Stimulated activated CD8-positive, alpha-beta memory T cell treated with anti-CD3 and anti-CD28 coated beads, Interleukin-4, amount 100 ng/mL, for 4 hours (primary cell): ENCODE measurements at regions not wholly inside any gene's neighbourhood (a gene's known extent, or its start where the extent isn't known, plus 50 kb on each side); places are given as distances from the start of the nearest gene placed in this dataset.
"Not testable (repeated sequence)": the region's sequence is repeated elsewhere in the genome, so short reads cannot be mapped to it uniquely, and the experiment has no call there.

Source experiments
- DNase-seq, 2 donors: peaks; one replicate each; pipeline ENCODE4 v3.0.0-alpha.2; 2020; ENCODE audit warnings: low read depth in 2 of 2, low spot score in 1 of 2

GRCh38 chr20:2203436-2203835 lies 92.4 kb upstream of the TGM3 start:
- DNase-seq = no peak

- no peak for DNase-seq
Observed at GRCh38 chr20:2204021-2204420, 91.8 kb upstream of the TGM3 start.

GRCh38 chr20:2206957-2207769 lies 88.6 kb upstream of the TGM3 start:
- peak; percentile 61 to 84 for DNase-seq

DNA sequence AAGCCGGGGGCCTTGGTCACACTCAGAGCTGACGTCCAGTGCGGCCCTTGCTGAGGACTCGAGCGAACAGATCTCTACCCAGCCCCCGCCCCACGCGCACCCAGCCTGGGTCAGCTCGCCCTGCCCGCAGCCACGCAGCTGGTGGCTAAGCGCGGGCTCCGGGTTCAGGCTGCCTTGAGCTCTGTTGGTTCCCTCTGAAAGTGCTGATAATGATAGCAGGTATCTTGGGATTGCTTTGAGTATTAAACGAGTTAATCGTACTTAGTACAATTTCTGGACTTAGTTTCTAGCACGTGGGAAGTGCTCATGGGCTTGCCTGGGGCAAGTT lies 88.1 kb upstream of the TGM3 start:
- no peak for DNase-seq

GRCh38 chr20:2208897-2209296 lies 86.9 kb upstream of the TGM3 start:
- no peak for DNase-seq

DNA sequence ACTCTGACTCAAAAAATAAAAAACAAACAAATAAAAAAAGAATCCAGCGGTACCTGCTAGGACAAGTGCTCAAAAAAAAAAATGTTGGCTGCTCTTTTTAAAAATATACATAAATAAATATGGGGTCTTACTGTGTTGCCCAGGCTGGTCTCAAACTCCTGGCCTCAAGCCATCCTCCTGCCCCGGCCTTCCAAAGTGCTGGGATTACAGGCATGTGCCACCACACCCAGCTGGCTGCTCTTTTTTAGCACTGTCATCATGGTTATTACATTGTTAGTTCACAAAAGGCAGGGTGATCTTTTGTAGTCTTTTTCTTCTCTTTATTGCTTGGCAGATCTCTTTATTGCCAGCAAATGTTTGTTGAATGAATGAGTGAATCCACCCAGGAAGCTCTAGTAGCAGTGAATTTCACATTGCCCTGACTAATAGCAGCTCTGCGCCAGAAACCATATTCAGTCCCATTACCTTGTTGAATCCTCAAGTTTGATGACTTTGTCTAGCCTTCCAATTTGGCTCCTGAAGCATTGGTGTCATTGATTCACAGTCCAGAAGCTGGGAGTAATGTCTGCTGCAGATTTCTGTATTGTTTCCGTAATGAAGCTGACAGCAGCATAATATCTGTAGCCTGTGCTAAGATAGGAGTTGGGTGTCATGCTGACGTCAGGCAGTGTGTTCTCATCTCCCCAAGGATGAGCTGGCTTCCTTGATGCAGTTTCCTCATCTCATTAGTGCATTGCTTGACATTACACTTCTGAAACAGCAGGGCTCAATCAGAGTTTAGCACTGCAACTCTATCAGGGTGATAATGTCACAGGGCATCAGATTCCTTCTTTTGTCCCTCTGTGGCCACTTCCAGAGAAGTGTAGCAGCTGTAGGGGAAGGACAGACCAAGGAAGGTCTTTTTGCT lies 84.9 kb upstream of the TGM3 start:
- no peak for DNase-seq

- DNase-seq = no peak
Observed at GRCh38 chr20:2212456-2213015, 83.3 kb upstream of the TGM3 start.

DNA sequence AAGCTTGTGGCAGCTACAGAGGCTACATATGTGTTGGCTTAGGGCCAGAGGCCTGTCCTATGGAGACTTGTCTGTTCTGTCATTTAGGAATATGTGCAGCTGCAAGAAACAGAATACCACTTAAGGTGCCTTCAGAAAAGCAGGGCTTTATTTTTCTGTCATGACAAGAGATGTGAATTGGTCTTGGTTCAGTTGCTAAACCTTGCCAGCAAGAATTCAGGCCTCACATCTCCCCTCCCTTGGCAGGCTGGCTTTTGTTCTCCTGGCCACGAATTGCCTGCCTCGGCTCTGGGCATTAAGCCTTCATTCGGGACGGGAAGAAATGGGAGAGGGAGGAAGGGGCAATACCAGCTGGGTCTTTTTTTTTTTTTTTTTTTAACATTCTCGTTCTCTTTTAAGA lies 82.4 kb upstream of the TGM3 start:
- no peak for DNase-seq

DNA sequence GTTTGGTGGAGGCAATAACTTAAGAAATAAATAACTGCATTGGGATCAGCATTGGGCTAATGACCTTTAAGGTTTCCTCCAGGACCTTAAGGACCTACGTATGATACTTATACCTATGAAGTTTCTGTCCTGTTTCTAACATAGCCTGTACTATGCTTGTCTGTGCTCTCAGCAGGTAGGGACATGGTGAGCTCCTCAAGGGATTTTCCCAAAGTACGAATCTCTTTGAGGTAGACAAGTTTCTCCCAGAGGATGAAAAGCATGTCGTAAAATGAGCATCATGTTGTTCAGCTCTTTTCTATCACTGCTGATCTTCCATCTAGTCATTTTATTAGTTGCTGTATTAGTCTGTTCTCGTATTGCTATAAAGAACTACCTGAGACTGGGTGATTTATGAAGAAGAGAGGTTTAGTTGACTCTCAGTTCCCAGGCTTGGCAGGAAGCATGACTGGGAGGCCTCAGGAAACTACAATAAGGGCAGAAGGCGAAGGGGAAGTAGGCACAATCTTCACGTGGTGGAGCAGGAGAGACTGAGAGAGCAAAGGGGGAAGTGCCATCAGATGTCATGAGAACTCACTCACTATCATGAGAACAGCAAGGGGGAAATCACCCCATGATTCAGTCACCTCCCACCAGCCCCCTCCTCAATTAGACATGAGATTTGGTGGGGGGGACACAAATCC lies 77.8 kb upstream of the TGM3 start:
- no peak for DNase-seq

DNA sequence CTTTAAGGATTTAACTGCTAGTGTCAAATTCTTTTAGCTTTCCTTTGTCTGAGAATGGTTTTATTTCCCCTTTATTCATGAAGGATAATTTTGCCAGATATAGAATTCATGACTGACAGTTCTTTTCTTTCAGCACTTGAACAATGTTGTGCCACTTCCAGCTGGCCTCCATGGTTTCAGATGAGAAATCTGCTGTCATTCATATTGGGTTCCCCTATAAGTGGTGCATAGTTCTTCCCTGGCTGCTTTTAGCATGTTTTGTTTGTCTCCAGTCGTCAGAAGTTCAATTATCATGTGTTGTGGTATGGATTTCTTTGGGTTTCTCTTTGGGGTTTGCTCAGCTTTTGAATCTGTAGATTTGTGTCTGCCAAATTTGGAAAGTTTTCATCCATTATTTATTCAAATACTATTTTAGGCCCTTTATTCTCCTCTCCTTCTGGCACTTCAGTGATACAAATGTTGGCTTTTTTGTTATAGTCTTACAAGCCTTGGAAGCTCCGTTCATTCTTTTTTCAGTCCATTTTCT lies 76.3 kb upstream of the TGM3 start:
- DNase-seq = no peak

DNA sequence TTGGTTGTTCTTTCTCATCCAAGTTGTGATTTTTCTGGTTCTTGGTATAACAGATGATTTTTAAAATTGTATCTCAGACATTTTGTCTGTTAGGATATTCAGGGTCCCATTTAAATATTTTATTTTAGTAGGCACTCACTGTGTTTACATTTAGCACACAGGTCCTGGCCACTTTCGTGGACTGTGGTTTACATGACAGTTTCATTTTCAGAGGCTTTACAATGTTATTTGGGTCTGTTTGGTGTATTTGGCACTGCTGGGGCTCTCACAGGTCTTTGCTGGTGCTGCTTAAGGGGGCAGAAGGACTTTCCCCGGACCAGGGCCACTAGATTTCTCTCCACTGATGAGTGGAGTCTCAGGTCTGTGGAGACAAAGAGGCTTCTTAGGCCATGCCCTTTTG lies 75.5 kb upstream of the TGM3 start:
- no peak for DNase-seq

DNA sequence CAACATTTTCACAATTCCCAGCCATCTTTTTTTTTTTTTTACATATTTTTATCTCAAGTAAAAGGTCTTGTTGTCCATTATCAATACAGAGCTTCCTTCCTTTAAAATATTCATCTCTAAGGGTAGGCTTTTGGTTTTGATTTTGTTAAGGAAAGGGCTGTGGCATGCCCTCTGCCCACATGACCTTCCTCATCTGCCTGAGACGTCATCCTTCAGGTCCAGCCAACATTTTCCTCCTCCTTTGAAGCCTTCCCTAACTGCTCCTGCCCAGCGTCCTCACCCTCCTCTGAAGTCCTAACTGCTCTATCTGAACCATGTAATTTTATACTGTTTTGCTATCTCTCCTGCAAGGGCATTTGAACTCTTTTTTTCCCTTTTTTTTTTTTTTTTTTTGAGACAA lies 73.9 kb upstream of the TGM3 start:
- no peak for DNase-seq

GRCh38 chr20:2223558-2224367 lies 72.0 kb upstream of the TGM3 start:
- DNase-seq = no peak

DNA sequence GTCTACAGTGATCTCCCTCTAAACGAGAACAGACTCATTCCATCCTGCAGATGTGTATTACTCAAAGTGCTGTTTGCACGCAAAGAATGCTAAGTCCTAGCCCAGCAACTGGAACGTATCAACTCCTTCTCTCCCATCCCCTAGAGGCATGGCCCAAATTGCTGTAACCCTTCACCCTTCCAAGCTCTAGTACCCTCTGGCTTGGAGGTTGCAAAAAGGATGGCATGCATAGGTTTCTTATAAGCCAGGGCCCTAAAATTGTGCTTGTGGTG lies 71.5 kb upstream of the TGM3 start:
- no peak for DNase-seq

- DNase-seq = not testable (repeated sequence)
Observed at GRCh38 chr20:2227285-2227684, 68.5 kb upstream of the TGM3 start.

- no peak for DNase-seq
Observed at GRCh38 chr20:2227861-2228260, 67.9 kb upstream of the TGM3 start.

DNA sequence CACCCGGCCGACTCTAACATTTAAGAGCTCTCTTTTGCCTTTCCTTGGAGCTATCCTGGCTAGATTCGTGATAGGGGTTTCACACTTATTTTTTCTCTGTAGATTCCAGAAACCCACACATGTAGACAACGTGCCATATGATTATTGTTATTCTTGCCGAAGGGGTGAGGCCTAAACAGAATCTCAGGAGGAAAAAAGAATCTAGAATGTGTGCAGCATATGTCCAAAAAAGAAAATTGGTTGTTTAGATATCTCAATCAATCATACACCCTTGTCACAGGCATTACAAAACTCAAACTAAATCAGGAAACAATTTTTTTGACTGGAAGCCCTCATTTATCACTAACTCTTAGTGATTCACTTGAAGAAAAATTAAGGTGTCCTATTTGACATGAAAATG lies 66.9 kb upstream of the TGM3 start:
- no peak for DNase-seq

GRCh38 chr20:2230726-2231488 lies 64.9 kb upstream of the TGM3 start:
- no peak for DNase-seq

- no peak for DNase-seq
Observed at GRCh38 chr20:2231701-2232100, 64.1 kb upstream of the TGM3 start.

GRCh38 chr20:2234598-2235191 lies 61.1 kb upstream of the TGM3 start:
- DNase-seq = no peak
